HEK293 (cell line): ENCODE measurements at regions not wholly inside any gene's neighbourhood (a gene's known extent, or its start where the extent isn't known, plus 50 kb on each side); places are given as distances from the start of the nearest gene placed in this dataset.

Experiments
- CTCF ChIP-seq: fragments of 450-650 bp; formaldehyde crosslinking; IDR thresholded peaks from 2 replicates; pipeline ENCODE4 v1.5.1; 2016; ENCODE audit warnings: missing biosample characterization, missing genetic modification characterization
- KLF10 ChIP-seq: fragments of 450-650 bp; IDR thresholded peaks from 2 replicates; pipeline ENCODE4 v1.5.1; 2018; ENCODE audit warnings: missing biosample characterization, mild to moderate bottlenecking, missing genetic modification characterization
- PBX3 ChIP-seq: sonication (generic); formaldehyde crosslinking; IDR thresholded peaks from 2 replicates; pipeline ENCODE4 v1.8.1; 2022; ENCODE audit warnings: mild to moderate bottlenecking, moderate library complexity, missing genetic modification reagents
- REST ChIP-seq: fragments of 450-650 bp; formaldehyde crosslinking; IDR thresholded peaks from 2 replicates; pipeline ENCODE4 v1.5.1; 2016; ENCODE audit warnings: missing biosample characterization, missing genetic modification characterization
- ZBTB8A ChIP-seq: fragments of 450-650 bp; formaldehyde crosslinking; IDR thresholded peaks from 2 replicates; pipeline ENCODE4 v1.5.1; 2016; ENCODE audit warnings: missing biosample characterization, missing genetic modification characterization
- ZNF121 ChIP-seq: fragments of 450-650 bp; formaldehyde crosslinking; IDR thresholded peaks from 2 replicates; pipeline ENCODE4 v1.5.1; 2016; ENCODE audit warnings: missing biosample characterization, missing genetic modification characterization
- ZNF211 ChIP-seq: fragments of 450-650 bp; formaldehyde crosslinking; IDR thresholded peaks from 2 replicates; pipeline ENCODE4 v1.5.1; 2016; ENCODE audit warnings: low read depth, missing biosample characterization, missing genetic modification characterization
- ZNF544 ChIP-seq: fragments of 450-650 bp; formaldehyde crosslinking; IDR thresholded peaks from 2 replicates; pipeline ENCODE4 v1.5.0; 2017; ENCODE audit warnings: missing biosample characterization, missing genetic modification characterization

GRCh38 chr5:3382782-3383181 lies 212.8 kb upstream of the IRX1 start:
- TF ChIP-seq PBX3 (CRISPR knock-in tag) (no peak), CTCF (tag by site-specific recombination) (no peak), KLF10 (tag by site-specific recombination) (no peak), REST (tag by site-specific recombination) (no peak), ZBTB8A (tag by site-specific recombination) (no peak), ZNF121 (tag by site-specific recombination) (no peak), ZNF544 (tag by site-specific recombination) (no peak), ZNF211 (tag by site-specific recombination) (no peak)
